ENCODE measurements at regions not wholly inside any gene's neighbourhood (a gene's known extent, or its start where the extent isn't known, plus 50 kb on each side); places are given as distances from the start of the nearest gene placed in this dataset.

- Histone ChIP-seq H3K9ac (ENCODE audit: insufficient read depth, low read depth, low read length) (no peak overlapping the region), H2AFZ (ENCODE audit: low read length) (no peak overlapping the region), H3K36me3 (replicated peaks in 1 of 2; ENCODE audit: control insufficient read depth in 1 of 2, insufficient read depth in 2 of 2, low read length in 2 of 2) (no peaks in the 10 kb centered on the region), H4K20me1 (ENCODE audit: insufficient read depth, low read length) (no peaks in the 10 kb centered on the region), H3K4me3 (replicated peaks in 1 of 3; ENCODE audit: insufficient read depth in 1 of 3, low read depth in 2 of 3, low read length in 3 of 3) (no peak overlapping the region), H3K79me2 (ENCODE audit: insufficient read depth, low read length) (no peaks in the 10 kb centered on the region), H3K4me1 (ENCODE audit: insufficient read depth, low read length) (no peaks in the 10 kb centered on the region), H3K4me2 (ENCODE audit: low read depth, low read length) (no peak overlapping the region), H3K9me3 (ENCODE audit: low read length) (no peaks in the 10 kb centered on the region), H3K27me3 (ENCODE audit: control insufficient read depth in 1 of 2, insufficient read depth in 2 of 2, low read length in 2 of 2) (no peaks in the 10 kb centered on the region), H3K27ac (ENCODE audit: extremely low read length, insufficient read depth, low read length) (no peak overlapping the region)
- TF ChIP-seq SOX6 (IDR thresholded peaks at IDR 0.05) (no peak), SOX6 (CRISPR knock-in tag; IDR thresholded peaks at IDR 0.05) (no peak), SNAPC4 (CRISPR knock-in tag; IDR thresholded peaks at IDR 0.05) (no peak), ZNF644 (CRISPR knock-in tag; IDR thresholded peaks at IDR 0.05; ENCODE audit: low read depth) (no peak), SATB2 (CRISPR knock-in tag; IDR thresholded peaks at IDR 0.05) (no peak), HNRNPH1 (optimal IDR thresholded peaks at IDR 0.05; ENCODE audit: low read depth, low read length) (no peak), ZC3H13 (CRISPR knock-in tag; IDR thresholded peaks at IDR 0.05) (no peak), ZNF629 (CRISPR knock-in tag; conservative IDR thresholded peaks at IDR 0.05) (no peak), FOXM1 (CRISPR knock-in tag; IDR thresholded peaks at IDR 0.05) (no peak), MED1 (CRISPR knock-in tag; IDR thresholded peaks at IDR 0.05) (no peak), ZNF75D (CRISPR knock-in tag; IDR thresholded peaks at IDR 0.05; ENCODE audit: borderline replicate concordance) (no peak), ZNF768 (CRISPR knock-in tag; IDR thresholded peaks at IDR 0.05) (no peak), TCF12 (IDR thresholded peaks at IDR 0.05) (no peak), TCF12 (CRISPR knock-in tag; IDR thresholded peaks at IDR 0.05) (no peak), ZNF263 (CRISPR knock-in tag; IDR thresholded peaks at IDR 0.05) (no peak), ZZZ3 (CRISPR knock-in tag; IDR thresholded peaks at IDR 0.05; ENCODE audit: borderline replicate concordance) (no peak), IKZF4 (CRISPR knock-in tag; IDR thresholded peaks at IDR 0.05; ENCODE audit: borderline replicate concordance, low read depth, not compliant biosample characterization) (no peak), HMG20A (CRISPR knock-in tag; IDR thresholded peaks at IDR 0.05; ENCODE audit: borderline replicate concordance) (no peak), ZNF614 (CRISPR knock-in tag; IDR thresholded peaks at IDR 0.05; ENCODE audit: borderline replicate concordance) (no peak), TEAD2 (CRISPR knock-in tag; IDR thresholded peaks at IDR 0.05) (no peak)
- ChIA-PET CTCF (ENCODE audit: low intra/inter-chr PET ratio, low total read pairs) (no interaction called here), POLR2A (no interaction called here)
- FAIRE-seq (no peak), ATAC-seq (no peak), DNase-seq (ENCODE audit: low spot score) (no peak)
- in situ Hi-C loops (cut with HindIII; ENCODE audit: extremely low pct_ligation_motif_present, low pct_unique_long_range_greater_than_20kb) (no loop called here), intact Hi-C loops (cut with micrococcal nuclease; ENCODE audit: unreplicated experiment) (no loop called here)
- no TSS peak for BruUV-seq (replicated peaks)
- WGBS (ENCODE audit: low lambda C conversion rate), result 26% methylated on average over 5 of the region's 5 CpGs
Observed at GRCh38 chr12:24480766-24481449, 468.0 kb downstream of the BCAT1 start.

All from HepG2 (cell line).